GM18499 (cell line): ENCODE measurements at regions not wholly inside any gene's neighbourhood (a gene's known extent, or its start where the extent isn't known, plus 50 kb on each side); places are given as distances from the start of the nearest gene placed in this dataset.
"Not testable (repeated sequence)": the region's sequence is repeated elsewhere in the genome, so short reads cannot be mapped to it uniquely, and the experiment has no call there.

Experiments used
- ATAC-seq: cut with Tn5 transposase; IDR thresholded peaks from one replicate; pipeline ENCODE4 v1.9.1; 2021; ENCODE audit warnings: moderate number of reproducible peaks; ENCODE audit not compliant: insufficient read depth, unreplicated experiment

DNA sequence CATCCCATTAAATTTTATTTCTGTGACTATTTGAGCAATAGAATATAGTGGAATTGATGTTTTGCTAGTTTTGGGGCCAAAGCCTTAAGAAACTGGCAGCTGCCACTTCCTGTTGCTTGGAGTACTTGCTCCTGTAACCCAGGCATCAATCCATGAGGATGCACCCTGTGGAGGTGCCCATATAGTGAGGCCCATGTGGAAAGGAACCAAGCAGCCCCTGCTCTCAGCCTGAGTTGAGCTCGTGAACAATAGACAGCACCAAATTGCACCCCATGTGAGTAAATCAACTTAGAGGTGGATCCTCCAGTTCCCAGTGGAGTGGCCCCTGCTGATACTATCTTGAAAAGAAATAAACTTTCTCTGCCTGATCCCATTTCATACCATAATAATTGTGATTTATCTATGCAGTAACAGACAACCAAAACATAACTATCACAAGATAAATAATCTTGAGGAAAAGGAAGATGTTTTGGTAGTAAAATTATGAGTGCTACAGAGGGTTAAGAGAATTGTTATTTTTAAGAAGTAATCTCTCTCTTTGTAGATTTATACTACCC, 481.9 kb downstream of the TBC1D32 start:
- no peak for ATAC-seq

- ATAC-seq, result no peak
Observed at GRCh38 chr6:120826253-120826652, 508.0 kb downstream of the TBC1D32 start.

- no peak for ATAC-seq
Observed at GRCh38 chr6:120816794-120817193, 517.5 kb downstream of the TBC1D32 start.

- no peak for ATAC-seq
Observed at GRCh38 chr6:120805276-120805675, 529.0 kb downstream of the TBC1D32 start.

DNA sequence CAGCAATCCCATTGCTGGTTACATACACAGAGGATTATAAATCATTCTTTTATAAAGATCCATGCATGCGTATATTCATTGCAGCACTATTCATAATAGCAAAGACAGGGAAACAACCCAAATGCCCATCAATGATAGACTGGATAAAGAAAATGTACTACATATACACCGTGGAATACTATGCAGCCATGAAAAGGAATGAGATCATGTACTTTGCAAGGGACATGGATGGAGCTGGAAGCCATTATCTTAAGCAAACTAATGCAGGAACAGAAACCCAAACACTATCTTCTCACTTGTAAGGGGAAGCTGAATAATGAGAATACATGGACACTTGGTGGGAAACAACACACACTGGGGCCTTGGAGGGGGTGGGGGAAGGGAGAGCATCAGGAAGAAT, 529.7 kb downstream of the TBC1D32 start:
- no peak for ATAC-seq

DNA sequence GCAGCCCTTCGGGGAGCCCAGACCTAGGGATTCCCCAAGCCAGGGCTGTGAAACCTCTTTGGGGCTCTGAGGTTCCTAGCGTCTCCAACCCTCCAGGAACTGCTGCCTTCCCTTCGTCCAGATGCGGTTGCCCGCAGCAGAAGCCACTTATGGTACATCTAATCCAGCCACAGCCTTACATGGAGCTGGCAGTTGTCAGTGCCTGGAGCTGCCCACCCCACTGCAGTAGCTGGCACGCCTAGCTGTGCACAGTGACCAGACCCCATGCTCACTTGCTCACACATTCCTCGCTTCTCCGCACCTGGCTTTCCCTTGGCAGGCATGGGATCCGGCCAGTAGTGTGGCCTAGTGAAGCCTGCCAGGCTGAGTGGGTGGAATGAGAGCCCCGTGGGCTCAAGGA, 547.6 kb downstream of the TBC1D32 start:
- ATAC-seq, result no peak

- no peak for ATAC-seq
Observed at GRCh38 chr6:120786256-120786655, 548.0 kb downstream of the TBC1D32 start.

DNA sequence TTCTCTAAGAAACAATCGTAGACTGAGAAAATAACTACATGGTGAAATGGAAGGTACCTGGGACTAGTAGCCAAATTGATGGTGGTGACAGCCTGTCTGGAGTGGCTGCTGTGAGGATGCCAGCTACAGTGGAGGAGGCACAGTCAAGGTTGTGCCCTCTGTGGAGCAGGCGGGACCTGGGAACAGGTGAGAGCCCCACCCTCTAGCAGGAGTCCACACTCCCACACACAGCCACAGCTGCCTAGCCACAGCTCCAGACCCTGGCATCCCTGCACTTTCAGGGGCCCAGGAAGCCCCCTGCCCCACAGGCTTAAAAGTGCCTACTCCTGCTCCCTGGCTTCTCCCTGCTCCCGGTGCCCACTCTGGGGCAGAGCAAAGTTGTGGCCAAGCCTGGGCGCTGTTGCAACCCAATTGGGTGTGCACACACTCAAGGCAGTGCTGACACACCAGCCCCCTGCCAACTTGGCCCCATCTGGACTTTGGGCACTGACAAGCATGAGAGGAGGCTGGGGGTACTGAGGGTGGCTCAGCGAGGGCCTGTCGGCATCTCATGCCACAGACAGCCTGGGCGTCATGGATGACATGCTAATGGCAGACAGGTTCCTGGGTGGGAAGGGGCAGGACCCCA, 548.7 kb downstream of the TBC1D32 start:
- ATAC-seq, result no peak

DNA sequence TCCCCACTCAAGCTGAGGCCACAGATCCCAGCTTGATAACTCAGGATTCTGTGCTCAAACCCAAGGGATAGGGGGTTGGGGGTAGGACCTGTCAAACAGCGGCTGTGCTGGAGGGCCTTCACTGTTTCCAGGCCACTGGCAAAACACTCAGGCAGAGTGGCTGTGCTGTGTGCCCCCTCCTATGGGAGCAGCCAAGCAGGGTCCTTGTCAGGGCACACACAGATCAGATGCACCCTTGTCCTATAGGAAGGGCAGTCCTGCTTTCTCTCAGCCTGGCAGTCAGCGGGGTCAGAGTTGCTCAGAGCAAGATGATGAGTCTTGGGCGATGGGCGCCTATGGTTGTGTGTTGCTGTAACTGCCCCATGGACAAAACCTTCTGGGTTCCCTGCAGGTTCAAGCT, 554.8 kb downstream of the TBC1D32 start:
- ATAC-seq, result no peak

- ATAC-seq, result no peak
Observed at GRCh38 chr6:120775698-120776097, 558.6 kb downstream of the TBC1D32 start.

DNA sequence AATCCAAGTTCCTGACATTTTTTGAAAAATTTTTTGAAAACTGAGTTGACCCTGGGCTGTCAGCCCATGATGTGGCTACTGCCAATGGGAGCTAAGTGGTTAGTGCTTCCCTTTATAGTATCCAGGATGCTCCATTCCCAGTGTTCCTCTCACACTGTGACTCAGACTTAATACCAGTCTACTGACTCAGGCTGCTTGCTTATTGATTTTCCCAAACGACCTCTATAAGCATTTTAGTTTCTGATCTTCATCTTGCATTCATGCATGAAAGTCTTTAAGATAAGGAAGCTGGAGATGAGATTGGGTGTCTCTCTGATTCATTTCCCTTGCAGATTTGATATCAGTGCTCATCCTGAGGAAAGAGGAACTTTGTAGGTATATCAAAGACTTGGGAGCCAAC, 560.0 kb downstream of the TBC1D32 start:
- ATAC-seq, result no peak

DNA sequence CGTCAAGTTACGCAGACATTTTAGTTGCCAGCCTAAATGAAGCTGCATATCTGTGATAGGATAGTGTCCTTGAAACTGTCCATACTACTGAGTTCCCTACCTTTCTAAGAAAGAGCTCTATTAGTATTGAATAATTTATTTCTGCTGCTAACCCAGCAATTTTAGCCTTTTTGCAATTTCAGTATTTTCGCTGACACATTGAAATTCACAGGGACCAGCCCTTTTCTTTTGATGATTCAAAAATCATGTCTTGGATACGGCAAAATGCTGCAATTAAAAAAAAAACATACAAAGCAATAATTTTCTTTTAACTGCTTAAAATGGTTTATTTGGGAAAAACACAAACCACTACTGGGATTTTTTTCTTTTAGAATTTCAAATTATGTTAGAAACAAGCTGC, 563.3 kb downstream of the TBC1D32 start:
- ATAC-seq, result no peak

DNA sequence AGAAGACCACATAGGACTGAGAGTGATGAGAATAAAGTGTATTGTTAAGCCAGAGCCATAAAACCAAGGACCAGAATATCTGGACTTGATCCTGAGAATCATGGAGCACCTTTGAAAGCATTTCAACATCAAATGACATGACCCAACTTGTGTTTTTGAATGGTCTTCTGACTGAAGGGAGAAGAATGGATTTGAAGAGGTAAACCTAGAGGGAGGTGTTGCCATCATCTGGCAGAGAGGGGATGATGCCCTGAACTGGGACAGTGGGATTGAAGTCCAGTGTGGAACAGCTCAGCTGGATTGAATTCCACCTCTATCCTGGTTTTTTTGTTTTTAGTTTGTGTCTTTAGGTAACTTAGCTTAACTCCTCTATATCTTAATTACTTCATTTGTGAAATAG, 570.0 kb downstream of the TBC1D32 start:
- ATAC-seq, result no peak

GRCh38 chr6:120759570-120759969, 574.7 kb downstream of the TBC1D32 start:
- ATAC-seq, result no peak

- ATAC-seq, result not testable (repeated sequence)
Observed at GRCh38 chr6:120748574-120748973, 585.7 kb downstream of the TBC1D32 start.

DNA sequence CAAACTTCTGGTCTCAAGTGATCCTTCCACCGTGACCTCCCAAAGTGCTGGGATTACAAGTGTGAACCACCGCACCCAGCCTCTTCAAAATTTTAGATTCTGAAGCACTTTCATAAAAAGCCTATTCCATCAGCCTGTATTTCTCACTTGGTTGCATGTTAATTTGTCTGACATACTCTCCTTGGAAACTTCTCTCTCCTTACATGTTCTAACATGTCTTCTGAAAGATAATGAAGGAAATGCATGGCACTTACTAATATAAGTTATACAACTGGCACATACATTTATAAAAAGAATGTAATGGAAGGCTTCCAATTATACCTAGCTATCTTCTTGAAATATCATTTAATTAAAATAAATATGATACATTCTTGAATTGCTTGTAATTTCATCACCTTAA, 597.5 kb downstream of the TBC1D32 start:
- no peak for ATAC-seq

DNA sequence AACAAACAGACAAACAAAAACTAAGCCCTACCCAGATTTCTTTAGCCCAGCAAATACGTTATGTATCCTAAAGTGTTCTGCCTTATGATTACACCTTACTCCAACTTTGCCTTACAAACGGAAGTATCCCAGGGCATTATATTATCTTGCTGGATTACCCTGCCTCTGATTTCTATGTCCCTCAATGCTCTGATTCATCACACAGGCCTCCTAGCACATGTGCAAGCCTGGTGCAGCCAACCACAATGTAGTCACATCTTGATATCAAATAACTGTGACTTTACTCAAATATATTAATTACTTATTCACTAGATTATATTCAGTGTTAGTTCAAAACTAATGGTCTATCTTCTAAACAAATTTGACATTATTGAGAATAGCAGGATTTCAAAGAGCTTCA, 598.6 kb downstream of the TBC1D32 start:
- no peak for ATAC-seq

GRCh38 chr6:120711255-120711654, 623.0 kb downstream of the TBC1D32 start:
- no peak for ATAC-seq

- no peak for ATAC-seq
Observed at GRCh38 chr6:120700001-120700400, 634.3 kb downstream of the TBC1D32 start.

DNA sequence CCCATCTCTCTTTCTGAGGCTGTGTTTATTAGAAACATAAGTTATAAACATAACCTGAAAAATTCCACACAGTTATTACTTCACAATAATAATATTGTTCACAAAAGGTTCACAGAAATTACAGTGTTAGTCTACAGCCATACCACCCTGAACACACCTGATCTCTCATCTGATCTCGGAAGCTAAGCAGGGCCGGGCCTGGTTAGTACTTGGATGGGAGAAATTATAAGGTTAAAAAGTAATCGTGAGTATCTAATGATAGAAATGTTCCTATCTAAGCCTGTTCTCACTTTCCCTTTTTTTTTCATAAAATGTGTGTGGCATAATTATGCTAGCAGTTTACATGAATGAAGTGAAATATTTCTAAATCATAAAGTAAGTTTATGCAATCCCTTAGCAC, 647.8 kb downstream of the TBC1D32 start:
- no peak for ATAC-seq

- ATAC-seq, result no peak
Observed at GRCh38 chr6:120682145-120682544, 652.1 kb downstream of the TBC1D32 start.

DNA sequence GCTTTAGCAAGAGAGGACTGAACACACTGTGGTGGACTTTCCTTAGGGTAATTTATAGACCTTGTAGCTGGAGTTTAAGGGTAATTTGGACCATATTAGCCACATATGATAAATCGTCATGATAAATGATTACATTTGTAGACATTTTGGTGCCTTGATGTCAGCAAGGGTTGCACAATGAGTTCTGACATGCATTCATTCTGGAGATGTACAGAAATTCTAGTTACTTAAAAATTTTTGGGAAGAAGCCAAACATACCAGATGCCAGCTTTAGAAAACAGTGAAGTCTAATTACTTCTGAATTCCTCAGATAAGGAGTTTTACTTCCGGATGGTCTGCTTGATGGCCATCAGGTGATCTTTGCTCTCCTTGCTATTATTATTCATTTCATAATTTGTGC, 653.1 kb downstream of the TBC1D32 start:
- ATAC-seq, result no peak

- no peak for ATAC-seq
Observed at GRCh38 chr6:120675886-120676285, 658.4 kb downstream of the TBC1D32 start.
